ENCODE measurements at regions not wholly inside any gene's neighbourhood (a gene's known extent, or its start where the extent isn't known, plus 50 kb on each side); places are given as distances from the start of the nearest gene placed in this dataset.

GRCh38 chrX:82041034-82041433 is 839.1 kb downstream of the SH3BGRL start:
- Histone ChIP-seq H2BK12ac (ENCODE audit: insufficient read length, low read depth, low read length) (no peak overlapping the region), H3K79me2 (ENCODE audit: insufficient read depth, low read length) (no peaks in the 10 kb centered on the region), H2BK5ac (ENCODE audit: insufficient read length, low read length) (no peak overlapping the region), H2BK15ac (ENCODE audit: low read depth, low read length) (no peak overlapping the region), H2AK5ac (ENCODE audit: insufficient read length, low read length) (no peak overlapping the region), H3K9ac (ENCODE audit: extremely low read depth, insufficient read length, low read length) (no peak overlapping the region), H3K9me3 (ENCODE audit: control insufficient read depth, low read depth, low read length) (peaks cover 35% of the 10 kb centered on the region), H4K5ac (ENCODE audit: insufficient read length, low read depth, low read length) (no peak overlapping the region), H3K79me1 (ENCODE audit: insufficient read depth, low read depth, low read length, poor library complexity, severe bottlenecking) (no peaks in the 10 kb centered on the region), H3K56ac (ENCODE audit: insufficient read length, low read depth, low read length) (no peak overlapping the region), H3K4ac (ENCODE audit: low read depth, low read length) (no peak overlapping the region), H3K14ac (ENCODE audit: insufficient read depth, low read length) (no peak overlapping the region), H3K27ac (ENCODE audit: insufficient read length, low read depth, low read length) (no peak overlapping the region), H3K18ac (ENCODE audit: insufficient read length, low read depth, low read length) (no peak overlapping the region), H3K23me2 (ENCODE audit: insufficient read length, low read depth, low read length, poor library complexity, severe bottlenecking) (no peaks in the 10 kb centered on the region), H4K8ac (replicated peaks; ENCODE audit: insufficient read length, low read depth, low read length) (no peak overlapping the region), H3K23ac (ENCODE audit: insufficient read length, low read depth, low read length) (no peak overlapping the region), H2AFZ (ENCODE audit: low read length) (no peak overlapping the region), H4K91ac (ENCODE audit: insufficient read length, low read depth, low read length) (no peak overlapping the region), H3T11ph (ENCODE audit: low read length) (no peak overlapping the region), H3K4me2 (ENCODE audit: insufficient read depth, insufficient read length, low read length) (no peak overlapping the region), H3K27me3 (ENCODE audit: insufficient read depth, low read length) (no peaks in the 10 kb centered on the region), H2BK120ac (ENCODE audit: low read depth, low read length, poor library complexity, severe bottlenecking) (no peak overlapping the region), H3K4me1 (ENCODE audit: insufficient read depth, low read length) (no peaks in the 10 kb centered on the region), H4K20me1 (ENCODE audit: control insufficient read depth, insufficient read depth, insufficient read length) (no peaks in the 10 kb centered on the region), H2BK20ac (ENCODE audit: low read depth, low read length, poor library complexity, severe bottlenecking) (no peak overlapping the region)
- WGBS (ENCODE audit: extremely low coverage, insufficient read length, low lambda C conversion rate): no CpG with 5 or more reads among the region's 3 CpGs
- Mint-ChIP-seq H3K27ac (no peak overlapping the region), H3K36me3 (ENCODE audit: insufficient read depth in 1 of 3, low read depth in 3 of 3) (peaks cover 0 to 9% (median 5%) of the 10 kb centered on the region in 3 experiments; a peak in 3 of 7 replicates), H3K27me3 (ENCODE audit: low read depth) (no peaks in the 10 kb centered on the region; the same call in 1 of the 2 replicates), H3K4me3 (no peak overlapping the region), H3K4me1 (no peaks in the 10 kb centered on the region), H3K9me3 (peaks cover 59 to 78% of the 10 kb centered on the region in 2 experiments)
- TF ChIP-seq CTCF (conservative IDR thresholded peaks at IDR 0.05): no peak
- no peak for DNase-seq

Measured in H9 (cell line).